Right atrium auricular region (tissue), 2 donors: ENCODE measurements at regions not wholly inside any gene's neighbourhood (a gene's known extent, or its start where the extent isn't known, plus 50 kb on each side); places are given as distances from the start of the nearest gene placed in this dataset.

Experiments
- DNase-seq: peaks from one replicate; pipeline ENCODE4 v3.0.0-alpha.2; 2019; ENCODE audit warnings: low spot score
- H3K27ac ChIP-seq, 2 donors: fragments of 200-600 bp; sonication (generic); 1 replicate in 1 of 2; 2 replicates in 1 of 2; pipeline ENCODE4 v1.5.1; 2016 to 2019
- H3K27me3 ChIP-seq, 2 donors: fragments of 200-600 bp; sonication (generic); one replicate each; pipeline versions ENCODE4 v1.5.1 to v1.6.0; 2017 to 2019
- H3K36me3 ChIP-seq: fragments of 200-600 bp; sonication (generic); one replicate; pipeline ENCODE4 v1.5.1; 2016
- H3K4me1 ChIP-seq, 2 donors: fragments of 200-600 bp; sonication (generic); one replicate each; pipeline versions ENCODE4 v1.5.1 to v1.6.0; 2017 to 2019
- H3K4me3 ChIP-seq, 2 donors: fragments of 200-600 bp; sonication (generic); 1 replicate in 1 of 2; 2 replicates in 1 of 2; pipeline ENCODE4 v1.5.1; 2017 to 2019; ENCODE audit warnings: mild to moderate bottlenecking in 1 of 2, moderate library complexity in 1 of 2
- H3K9me3 ChIP-seq, 2 donors: fragments of 200-600 bp; sonication (generic); one replicate each; pipeline ENCODE4 v1.5.1; 2019
- CTCF ChIP-seq, 2 donors: fragments of 200-600 bp; sonication (generic); IDR thresholded peaks; one replicate each; pipeline ENCODE4 v1.5.1; 2019; ENCODE audit warnings: antibody characterized with exemption in 2 of 2

- no peak for TF ChIP-seq CTCF (IDR thresholded peaks at IDR 0.05)
These were observed 215.3 kb downstream of the GALR1 start for GRCh38 chr18:77464917-77465316.

GRCh38 chr18:77466890-77467289 is 217.2 kb downstream of the GALR1 start:
- no peak overlapping the region for H3K4me3 ChIP-seq
- no peaks in the 10 kb centered on the region for H3K4me1 ChIP-seq
- no peak for DNase-seq
- H3K9me3 ChIP-seq, result no peaks in the 10 kb centered on the region
- no peak overlapping the region for H3K27ac ChIP-seq
- no peaks in the 10 kb centered on the region for H3K27me3 ChIP-seq
- no peaks in the 10 kb centered on the region for H3K36me3 ChIP-seq
- no peak for TF ChIP-seq CTCF (IDR thresholded peaks at IDR 0.05)

More at GRCh38 chr18:77464917-77465316, 215.3 kb downstream of the GALR1 start:
- no peak for DNase-seq
- H3K27ac ChIP-seq, result no peak overlapping the region
- no peak overlapping the region for H3K4me3 ChIP-seq
- no peaks in the 10 kb centered on the region for H3K36me3 ChIP-seq
- H3K9me3 ChIP-seq, result no peaks in the 10 kb centered on the region
- no peaks in the 10 kb centered on the region for H3K27me3 ChIP-seq
- no peaks in the 10 kb centered on the region for H3K4me1 ChIP-seq

GRCh38 chr18:77469131-77469530 is 219.5 kb downstream of the GALR1 start:
- no peaks in the 10 kb centered on the region for H3K27me3 ChIP-seq
- DNase-seq, result no peak
- H3K9me3 ChIP-seq, result no peaks in the 10 kb centered on the region
- no peak for TF ChIP-seq CTCF (IDR thresholded peaks at IDR 0.05)
- no peaks in the 10 kb centered on the region for H3K4me1 ChIP-seq
- no peaks in the 10 kb centered on the region for H3K36me3 ChIP-seq
- no peak overlapping the region for H3K27ac ChIP-seq
- no peak overlapping the region for H3K4me3 ChIP-seq

GRCh38 chr18:77470569-77471413 is 221.1 kb downstream of the GALR1 start:
- no peaks in the 10 kb centered on the region for H3K4me1 ChIP-seq
- H3K9me3 ChIP-seq, result no peaks in the 10 kb centered on the region
- no peak for DNase-seq
- H3K36me3 ChIP-seq, result no peaks in the 10 kb centered on the region
- TF ChIP-seq CTCF (IDR thresholded peaks at IDR 0.05), result no peak
- H3K27ac ChIP-seq, result no peak overlapping the region
- H3K27me3 ChIP-seq, result no peaks in the 10 kb centered on the region
- H3K4me3 ChIP-seq, result no peak overlapping the region

- no peak overlapping the region for H3K4me3 ChIP-seq
- DNase-seq, result no peak
- H3K4me1 ChIP-seq, result no peaks in the 10 kb centered on the region
- H3K9me3 ChIP-seq, result no peaks in the 10 kb centered on the region
- no peak for TF ChIP-seq CTCF (IDR thresholded peaks at IDR 0.05)
- H3K27ac ChIP-seq, result no peak overlapping the region
- no peaks in the 10 kb centered on the region for H3K36me3 ChIP-seq
- H3K27me3 ChIP-seq, result no peaks in the 10 kb centered on the region
These were observed 222.9 kb downstream of the GALR1 start for GRCh38 chr18:77472509-77472908.
